IPS DF 19.7 (cell line): ENCODE measurements at regions not wholly inside any gene's neighbourhood (a gene's known extent, or its start where the extent isn't known, plus 50 kb on each side); places are given as distances from the start of the nearest gene placed in this dataset.

ENCODE experiments used
- DNase-seq: peaks from one replicate; pipeline ENCODE4 v3.0.0-alpha.2; 2013; ENCODE audit warnings: low read depth, low spot score

DNA sequence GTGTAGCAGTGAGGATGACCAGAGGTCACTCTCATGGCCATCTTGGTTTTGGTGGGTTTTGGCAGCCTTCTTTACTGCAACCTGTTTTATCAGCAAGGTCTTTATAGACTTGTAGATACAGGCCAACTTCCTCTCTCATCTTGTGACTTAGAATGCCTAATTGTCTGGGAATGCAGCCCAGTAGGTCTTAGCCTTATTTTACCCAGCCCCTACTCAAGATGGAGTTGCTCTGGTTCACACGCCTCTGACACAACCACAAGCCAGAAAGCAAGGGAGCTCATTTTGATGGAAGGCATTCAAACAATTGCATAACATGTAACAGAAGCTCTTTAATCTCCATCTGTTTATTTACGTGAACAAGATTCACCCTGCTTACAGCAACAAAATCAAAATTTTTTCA is 492.0 kb upstream of the SULF2 start:
- no peak for DNase-seq

DNA sequence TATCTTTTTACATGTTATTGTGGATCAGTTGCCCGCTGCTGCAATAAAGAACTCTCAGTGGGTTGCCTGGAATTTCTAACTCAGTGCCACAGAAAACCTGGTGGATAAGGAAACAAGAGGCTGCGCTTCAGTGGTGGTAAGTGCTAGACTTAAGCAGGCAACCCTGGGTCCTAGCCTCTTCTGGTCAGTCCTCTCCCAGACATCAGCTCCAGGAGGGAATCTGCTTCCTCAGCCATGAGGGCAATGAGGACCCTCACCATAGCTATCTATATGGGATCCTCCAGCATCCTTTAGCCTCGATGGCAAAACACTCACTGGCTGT is 490.7 kb upstream of the SULF2 start:
- no peak for DNase-seq

DNA sequence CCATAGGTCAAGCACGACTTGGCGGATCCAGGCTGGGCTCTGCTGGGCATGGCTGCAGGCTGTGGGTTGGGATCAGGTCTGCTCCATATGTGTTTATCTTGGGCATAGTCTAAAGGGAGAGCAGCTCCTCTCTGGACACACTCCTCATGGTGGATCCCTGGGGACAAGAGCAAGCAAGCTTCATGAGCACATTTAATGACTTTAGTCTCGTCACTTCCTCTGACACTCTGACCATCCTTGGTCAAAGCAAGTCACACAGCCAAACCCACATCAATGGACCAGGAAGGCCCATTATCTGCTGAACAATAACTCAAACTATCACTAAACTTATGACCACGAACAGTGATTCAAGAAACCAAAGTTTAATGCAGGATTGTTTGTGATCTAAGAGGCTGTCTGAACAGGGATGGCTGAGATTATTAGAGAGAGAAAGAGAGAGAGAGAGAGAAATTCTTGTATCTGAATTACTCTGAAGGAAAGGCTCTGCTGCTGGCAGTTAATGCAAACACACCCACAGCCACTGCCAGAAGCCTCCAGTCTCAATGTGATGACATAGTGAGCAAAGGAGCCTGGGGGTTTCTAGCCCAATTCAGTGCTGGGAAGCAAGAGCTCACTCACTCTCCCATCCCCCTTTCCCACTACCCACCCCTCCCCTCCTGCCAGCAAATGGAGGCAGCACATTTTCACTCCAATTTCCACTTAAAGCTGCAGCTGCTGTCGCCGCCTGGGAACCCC is 490.2 kb upstream of the SULF2 start:
- no peak for DNase-seq

DNA sequence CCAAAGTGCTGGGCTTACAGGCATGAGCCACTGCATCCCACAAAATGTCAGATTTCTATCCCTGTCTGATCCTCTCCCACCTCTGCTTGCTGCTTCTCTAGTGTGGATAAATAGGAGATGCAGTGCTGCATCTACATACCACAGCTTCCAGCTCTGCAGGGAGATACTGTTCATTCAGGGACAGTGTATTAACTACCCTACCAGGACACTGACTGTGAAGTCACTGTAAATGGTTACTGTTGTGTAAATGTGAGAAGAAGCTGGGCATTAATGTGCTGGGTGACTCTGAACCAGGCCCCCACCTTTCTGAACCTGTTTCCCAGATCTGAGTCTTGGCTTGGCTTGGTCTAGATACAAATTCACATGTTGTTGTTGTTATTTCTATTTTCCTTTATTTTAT is 488.6 kb upstream of the SULF2 start:
- DNase-seq: no peak

DNA sequence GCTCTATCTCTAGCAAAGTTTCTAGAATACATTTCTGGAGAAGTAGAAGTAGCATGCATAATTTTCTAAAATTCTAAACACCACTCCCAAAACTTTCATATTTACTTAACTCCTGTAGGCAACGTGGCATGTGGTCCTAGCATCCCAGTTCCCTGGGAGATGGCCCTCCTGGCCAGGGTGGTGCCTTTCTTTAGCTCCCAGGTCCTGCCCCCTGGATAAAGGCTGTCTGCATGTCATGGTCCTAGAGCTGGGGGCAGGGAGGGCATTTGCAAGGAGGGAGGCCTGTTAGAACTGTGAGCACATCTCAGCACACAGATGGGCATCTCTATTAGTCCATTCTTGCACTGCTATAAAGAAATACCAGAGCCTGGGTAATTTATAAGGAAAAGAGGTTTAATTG is 485.6 kb upstream of the SULF2 start:
- no peak for DNase-seq

DNA sequence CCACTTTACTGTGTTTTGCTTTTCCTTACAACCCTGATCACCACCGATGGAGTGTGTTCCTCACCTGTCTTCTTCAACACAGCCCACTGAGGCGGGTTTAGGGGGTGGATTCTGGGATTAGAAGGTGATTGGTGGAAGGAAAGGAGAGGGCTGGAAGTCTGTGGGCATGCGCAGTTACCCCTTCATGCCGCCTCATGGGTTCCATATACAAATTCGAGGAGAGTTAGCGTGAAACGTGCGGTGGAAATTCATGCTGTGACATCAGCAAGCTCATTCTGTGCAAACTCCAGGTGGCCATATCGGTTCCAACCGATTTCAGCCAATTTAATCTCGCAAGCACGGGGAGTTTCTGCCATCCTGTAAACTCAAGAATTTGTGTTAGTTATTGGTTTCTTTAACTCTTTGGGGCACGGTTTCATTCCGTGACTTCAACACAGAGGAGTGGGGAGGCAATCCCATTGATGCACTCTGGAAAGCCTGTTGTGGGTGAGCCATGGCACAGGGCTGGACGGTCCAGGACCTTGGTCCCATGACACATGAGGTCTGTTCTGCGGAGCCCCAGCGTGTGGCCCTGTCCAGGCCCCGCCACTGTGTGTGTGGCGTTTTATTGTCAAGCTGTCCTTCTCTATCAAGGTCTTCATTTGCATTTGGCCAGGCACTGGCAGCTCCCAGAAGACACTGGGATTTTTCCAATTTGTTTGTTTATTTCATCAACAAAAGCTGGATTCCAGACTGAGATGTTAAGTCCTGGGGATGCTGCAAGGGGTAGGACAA is 482.8 kb upstream of the SULF2 start:
- no peak for DNase-seq

DNA sequence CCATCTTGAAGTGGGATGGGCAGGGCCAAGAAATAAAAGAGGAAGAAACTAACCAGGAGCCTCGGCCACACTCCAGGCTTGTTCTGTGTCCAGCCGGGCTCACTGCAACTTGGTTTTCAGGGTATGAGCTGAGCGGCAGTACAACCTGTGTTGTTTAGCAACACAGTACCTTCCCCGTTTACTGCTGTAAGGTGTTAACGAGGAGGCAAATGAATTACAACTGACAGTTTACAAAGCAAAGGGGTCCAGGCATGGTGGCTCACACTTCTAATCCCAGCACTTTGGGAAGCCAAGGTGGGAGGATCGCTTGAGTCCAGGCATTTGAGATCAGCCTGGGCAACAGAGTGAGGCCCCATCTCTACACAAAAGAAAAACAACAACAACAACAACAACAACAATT is 481.3 kb upstream of the SULF2 start:
- DNase-seq: no peak

DNA sequence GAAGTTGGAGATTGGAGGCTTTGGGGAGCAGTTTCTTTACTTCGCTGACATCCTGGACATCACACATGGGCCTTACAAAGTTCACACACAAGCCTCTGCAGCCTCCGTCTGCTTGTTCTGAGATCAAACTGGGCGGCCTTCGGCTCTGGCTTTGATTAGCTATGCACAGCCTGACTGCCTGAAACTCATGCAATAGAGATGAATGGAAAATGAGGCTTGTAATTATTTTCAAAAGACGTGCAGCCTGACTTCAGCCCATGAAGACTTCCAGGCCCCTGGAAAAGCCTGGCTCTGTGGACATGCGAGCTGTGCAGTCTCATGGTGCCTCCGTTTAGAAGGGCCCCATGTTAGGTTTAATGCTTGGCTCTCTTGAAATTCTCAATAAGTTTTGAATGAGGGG is 480.5 kb upstream of the SULF2 start:
- DNase-seq: no peak

DNA sequence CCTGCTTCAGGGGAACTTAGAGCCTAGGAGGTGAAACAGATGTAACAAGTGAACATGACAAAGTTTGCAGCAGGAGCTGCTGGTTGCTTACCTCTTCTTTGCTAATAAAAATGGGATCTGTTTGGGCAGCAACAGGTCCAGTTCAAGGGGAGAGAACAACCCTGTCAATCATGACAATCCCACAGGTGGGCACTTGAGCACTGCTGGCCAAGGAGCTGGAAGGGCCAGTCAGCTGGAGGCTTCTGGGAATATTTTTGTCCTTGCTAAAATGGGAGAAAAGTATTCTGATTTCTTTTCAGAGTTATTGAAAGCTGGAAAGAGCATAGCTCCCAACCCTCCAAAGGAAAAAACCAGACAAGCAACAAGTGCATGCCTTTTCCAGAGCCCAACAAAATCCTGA is 477.7 kb upstream of the SULF2 start:
- no peak for DNase-seq

DNA sequence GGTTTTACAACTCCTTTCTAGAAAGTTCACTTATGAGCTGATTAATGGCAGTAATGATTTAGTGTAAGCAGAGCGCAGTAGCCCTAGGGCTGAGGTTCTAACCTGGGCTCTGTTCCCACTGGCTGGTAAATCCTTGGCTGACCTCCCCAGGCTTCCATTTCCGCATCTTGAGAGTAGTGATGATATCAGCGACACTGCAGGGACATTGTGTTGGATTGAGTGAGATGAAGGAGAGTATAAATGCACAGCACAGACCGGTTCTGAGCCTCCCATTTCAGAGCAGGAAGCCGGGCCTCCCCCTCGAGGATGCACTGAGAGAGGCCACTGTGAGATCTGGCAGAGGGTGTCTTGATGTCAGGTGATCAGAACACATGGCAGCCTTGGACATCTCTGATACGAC is 477.2 kb upstream of the SULF2 start:
- DNase-seq: no peak

DNA sequence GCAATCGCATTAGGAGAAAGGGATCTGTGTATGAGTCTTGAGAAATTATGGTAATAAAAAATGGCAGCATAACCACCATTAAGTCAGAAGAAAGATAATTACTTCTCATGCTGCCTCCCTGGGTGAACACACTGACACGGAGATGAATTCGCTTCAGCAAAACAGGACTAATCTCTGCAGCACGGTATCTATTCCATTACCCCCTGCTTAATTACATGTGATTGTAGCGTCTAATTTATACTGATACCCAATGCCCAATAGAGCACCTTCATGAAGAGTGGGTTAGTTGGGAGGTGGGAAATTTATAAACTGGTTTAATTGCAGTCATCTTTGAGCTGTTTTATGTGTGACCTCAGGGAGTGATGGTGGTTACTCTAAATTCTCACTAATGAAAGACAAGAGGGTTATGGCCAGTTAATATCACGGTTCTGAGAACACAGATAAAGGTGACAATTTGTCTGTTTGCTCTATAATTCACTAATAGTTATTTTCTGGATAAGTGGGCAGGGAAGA is 476.2 kb upstream of the SULF2 start:
- no peak for DNase-seq

DNA sequence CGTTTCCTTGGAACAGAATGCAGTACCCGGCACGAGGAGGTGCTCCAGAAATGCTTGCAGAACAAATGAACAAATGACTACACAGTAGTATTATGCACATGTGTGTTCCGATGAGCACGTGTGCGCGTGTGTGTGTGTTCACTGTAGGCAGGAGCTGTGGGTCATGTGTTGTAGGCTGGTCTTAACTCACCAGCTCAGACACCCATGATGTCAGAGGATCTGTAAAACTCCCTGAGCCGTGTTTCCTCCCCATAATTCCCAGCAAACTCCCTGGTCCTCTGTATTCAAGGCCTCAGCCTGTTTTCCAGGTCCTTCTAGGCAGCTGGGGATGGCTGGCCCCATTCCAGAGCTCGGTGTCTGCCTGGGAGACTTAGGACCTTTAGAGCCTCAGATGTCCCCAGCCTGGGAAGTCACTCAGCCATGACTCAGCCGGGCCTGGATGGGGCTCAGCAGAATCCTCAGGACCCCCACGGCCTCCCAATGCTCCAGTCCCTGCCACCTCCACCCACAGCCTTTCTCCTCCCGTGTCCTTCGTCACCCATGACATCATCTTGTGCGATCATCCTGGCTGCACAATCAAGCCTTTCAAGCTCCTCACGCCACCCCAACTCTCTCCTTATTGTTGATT is 475.0 kb upstream of the SULF2 start:
- DNase-seq: no peak

DNA sequence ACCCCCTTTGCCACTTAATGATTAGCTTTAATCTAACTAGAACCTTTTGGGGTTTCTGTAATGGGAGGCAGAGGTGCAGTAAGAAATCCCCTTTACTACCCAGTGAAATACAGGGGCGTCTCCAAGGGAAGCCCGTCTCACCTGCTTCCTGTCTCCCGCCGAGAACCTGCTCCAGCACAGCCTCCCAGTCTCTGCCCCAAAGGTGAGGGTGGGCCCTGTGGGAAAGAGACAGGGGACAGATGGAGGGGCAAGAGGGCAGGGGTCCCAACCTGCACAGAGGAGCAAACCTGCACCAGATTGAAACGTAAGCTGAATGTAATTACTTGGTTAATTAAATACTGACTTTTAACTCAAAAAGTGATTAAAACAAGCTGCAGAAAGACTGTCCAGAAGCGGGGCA is 474.2 kb upstream of the SULF2 start:
- DNase-seq: no peak

DNA sequence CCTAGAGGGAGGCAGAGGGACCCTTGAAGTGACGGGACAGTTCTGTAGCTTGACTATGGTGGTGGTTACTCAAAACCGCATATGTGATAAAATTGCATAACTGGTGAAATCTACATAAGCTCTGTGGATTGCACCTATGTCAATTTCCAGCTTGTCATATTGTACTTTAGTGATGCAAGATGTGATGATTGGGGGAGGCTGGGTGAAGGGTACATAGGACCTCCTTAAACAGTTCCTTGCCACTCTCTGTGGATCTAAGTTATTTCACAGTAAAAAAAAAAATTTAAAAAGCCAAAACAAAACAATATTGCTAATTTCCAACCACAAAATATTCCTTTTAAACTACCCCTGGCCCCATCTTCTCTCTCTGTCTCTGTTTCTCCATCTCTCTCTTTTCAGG is 472.6 kb upstream of the SULF2 start:
- DNase-seq: no peak

DNA sequence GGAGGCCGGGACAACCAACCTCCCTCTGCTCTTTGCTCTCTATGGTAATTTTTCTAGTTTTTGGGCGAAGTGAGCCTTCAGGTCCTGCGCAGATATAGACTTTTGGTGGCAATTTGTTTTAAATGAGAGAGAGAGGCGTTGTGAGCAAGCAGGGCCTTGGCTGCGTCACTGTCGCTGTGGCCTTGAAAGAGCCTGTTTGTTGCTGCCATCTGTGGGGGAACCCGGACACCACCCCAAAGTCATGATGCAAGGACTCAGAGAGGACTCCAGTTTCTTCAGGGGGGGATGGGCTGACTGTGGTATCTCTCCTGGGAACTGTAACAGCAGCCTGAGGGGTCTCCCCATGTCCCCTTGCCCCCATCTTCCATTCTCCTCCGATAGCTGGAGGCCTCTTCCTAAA is 462.7 kb upstream of the SULF2 start:
- no peak for DNase-seq

DNA sequence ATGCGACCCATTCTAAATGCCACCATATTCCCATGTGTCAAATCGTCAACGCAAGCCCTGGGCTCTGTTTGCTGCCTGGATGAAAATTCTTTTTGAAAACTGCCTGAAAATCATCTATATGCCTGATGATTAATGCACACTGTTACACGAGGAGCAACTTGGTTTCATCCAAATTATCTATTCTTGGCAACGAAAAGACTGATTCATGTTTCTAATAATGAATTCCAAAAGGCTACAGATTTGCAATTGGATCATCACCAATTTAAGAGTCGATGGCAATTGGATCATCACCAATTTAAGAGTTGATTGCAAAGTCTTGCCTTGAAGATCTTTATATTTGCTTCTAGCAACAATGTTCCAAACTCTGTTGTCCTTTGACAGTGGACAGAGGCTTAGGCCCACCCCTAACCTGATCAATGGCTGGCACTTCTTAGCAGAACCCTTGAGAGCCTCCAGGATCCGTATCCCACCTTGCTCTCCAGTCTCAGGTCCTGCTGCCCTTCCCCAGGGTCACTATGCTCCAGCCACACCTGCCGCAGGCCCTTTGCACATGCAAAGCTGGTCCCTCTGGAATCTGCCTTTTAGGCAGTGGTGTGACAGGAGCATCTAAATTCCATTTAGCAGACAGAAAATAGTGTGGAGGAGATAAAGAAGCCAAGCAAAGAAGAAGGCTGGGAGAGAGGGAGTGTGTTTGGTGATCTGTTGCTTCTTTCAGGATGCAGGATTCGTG is 460.9 kb upstream of the SULF2 start:
- no peak for DNase-seq

DNA sequence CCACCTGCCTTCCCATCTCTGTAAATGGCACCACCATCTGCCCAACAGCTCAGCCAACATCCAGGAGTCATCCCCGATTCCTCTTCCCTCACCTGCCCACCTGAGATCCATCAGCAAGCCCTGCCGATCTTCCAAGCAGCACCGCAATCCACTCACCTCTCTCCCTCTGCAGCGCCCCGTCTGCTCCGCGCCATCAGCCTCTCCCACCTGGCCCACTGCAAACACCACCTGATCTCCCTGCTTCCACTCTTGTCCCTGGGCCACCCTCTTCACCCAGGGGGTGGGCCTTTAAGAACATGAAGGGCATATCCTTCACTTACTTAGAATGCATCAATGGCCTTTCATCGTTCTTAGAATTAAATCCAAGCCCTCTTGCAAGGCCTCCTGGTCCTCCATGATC is 457.3 kb upstream of the SULF2 start:
- no peak for DNase-seq

DNA sequence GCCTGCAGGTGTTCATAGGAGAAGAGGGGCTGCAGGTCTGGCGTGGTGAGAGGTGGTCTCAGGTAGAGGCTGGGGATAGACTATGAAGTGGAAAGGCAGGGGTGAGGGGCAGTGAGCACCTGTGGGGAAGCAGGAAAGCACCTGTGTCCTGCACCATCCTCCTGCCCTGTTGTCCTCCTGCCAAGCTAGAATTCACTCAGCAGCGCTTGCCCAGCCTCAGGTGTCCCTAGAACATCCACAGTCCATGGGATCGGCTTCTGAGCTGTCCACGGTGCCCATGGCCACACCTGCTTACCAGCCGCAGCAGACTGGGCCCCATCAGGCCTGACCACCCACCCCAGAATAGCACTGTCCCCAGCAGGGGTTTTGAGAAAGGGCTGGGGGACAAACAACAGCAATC is 456.2 kb upstream of the SULF2 start:
- DNase-seq: no peak

DNA sequence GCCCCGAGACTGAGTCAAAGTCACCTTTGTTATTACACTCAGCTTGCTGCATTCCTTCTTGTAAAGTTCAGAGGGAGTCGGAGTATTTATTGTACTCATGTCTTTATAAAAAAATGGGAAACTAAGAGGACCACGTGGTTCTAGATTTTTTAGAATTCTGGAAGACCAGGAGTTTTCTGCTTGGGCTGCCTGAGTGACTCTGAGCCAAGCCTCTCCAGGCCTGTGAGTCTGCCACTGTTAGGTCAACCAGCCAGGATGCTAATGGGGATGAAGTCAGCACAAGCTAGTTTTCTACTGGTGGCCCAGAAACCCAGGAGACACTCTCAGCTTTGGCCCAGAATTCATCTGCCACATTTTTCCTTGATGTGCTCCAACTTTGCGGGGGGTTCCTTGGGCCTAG is 453.5 kb upstream of the SULF2 start:
- DNase-seq: no peak

DNA sequence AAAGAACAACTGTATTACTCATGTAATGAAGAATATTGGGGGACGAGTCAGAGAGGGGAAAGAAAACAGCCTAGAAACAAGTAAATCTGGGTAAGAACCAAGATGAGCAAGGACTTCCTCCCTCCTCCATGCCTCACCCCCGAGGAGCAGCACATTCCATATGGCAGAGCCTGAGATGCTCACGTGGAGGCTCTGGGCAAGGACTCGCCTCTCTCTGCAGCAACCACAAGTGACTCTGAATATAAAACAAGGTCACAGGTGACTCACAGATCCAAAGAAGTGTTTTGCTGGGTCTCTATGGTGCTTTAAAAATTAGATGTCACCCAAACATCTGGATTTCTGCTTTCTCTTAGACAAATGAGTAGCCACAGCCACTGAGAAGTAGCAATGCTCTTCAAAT is 453.0 kb upstream of the SULF2 start:
- DNase-seq: no peak

DNA sequence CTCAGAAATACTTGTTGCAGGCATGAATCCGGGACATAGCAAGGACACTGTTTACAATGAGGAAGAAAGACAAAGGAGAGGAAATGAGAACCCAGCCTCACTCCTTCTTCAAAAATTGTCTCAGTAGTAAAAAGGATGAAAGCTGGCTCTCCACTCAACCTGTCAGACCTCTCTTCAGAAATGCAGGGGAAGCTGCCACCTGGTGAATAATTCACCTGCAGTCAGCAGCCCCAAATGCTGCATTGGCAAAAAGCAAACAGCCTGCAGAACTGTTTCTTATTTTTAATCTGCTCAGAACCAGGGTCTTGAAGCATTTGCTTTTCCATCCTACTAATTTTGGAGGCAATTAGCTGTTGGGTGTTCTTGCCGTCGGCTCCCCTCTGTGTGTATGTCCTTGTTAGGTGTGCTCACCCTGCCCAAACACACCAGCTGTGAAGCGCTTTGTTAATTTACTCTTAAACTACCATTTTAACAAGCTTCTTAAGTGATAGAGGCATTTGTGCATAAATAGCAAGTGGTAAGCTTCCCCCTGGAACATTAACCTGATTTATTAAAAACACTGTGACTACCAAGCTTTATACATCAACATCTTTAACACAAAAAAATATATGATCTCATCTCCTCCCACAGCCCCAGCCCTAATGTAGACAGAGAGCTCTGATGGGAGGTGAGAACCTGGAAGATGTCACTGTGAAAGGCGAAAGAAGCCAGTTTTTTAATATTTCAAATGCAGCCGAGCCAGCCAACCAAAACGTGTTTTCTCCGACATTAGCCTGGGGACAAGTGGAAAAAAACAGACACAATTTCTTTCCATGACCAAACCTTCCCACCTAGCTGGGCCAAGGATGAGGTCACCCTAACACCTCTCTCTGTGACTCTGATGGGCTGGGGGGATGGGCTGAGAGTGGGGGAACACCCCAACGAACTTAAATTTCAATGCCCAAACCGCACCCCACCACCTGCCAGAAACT is 451.0 kb upstream of the SULF2 start:
- DNase-seq: no peak
